ENCODE measurements at regions not wholly inside any gene's neighbourhood (a gene's known extent, or its start where the extent isn't known, plus 50 kb on each side); places are given as distances from the start of the nearest gene placed in this dataset.
A peak's percentile ranks its signal among the peaks of the same experiment; 100 is the strongest.

GRCh38 chr1:56223968-56224367 is 355.4 kb downstream of the PLPP3 start:
- intact Hi-C loops (cut with micrococcal nuclease): no loop called here
- no peak overlapping the region for H3K4me2 ChIP-seq (replicated peaks; ENCODE audit: extremely low read depth, low read length, poor library complexity, severe bottlenecking)
- no peak overlapping the region for H3K4me3 ChIP-seq (replicated peaks in 1 of 3; ENCODE audit: low read depth in 2 of 3, low read length in 3 of 3)
- Mint-ChIP-seq H3K9me3 (peaks cover 0 to 4% (median 0%) of the 10 kb centered on the region in 7 donors), H3K27me3 (ENCODE audit: low read depth in 3 of 3) (peaks cover 2 to 3% (median 3%) of the 10 kb centered on the region in 3 donors), H3K27ac (peak overlapping the region in 1 of 7 donors; percentile 15), H3K36me3 (no peaks in the 10 kb centered on the region), H3K4me3 (no peak overlapping the region), H3K4me1 (peaks cover 8% of the 10 kb centered on the region)
- H2AFZ ChIP-seq (ENCODE audit: insufficient read depth, low read depth, low read length, poor library complexity, severe bottlenecking): no peak overlapping the region
- no peaks in the 10 kb centered on the region for H3K79me2 ChIP-seq (ENCODE audit: insufficient read depth, low read length)
- no peaks in the 10 kb centered on the region for H3K36me3 ChIP-seq (replicated peaks in 1 of 2; ENCODE audit: control insufficient read depth in 1 of 2, insufficient read depth in 2 of 2, low read length in 2 of 2)
- H3K9ac ChIP-seq (ENCODE audit: insufficient read depth, low read length, poor library complexity, severe bottlenecking): no peak overlapping the region
- no peaks in the 10 kb centered on the region for H4K20me1 ChIP-seq (ENCODE audit: insufficient read depth, low read length)
- H3K4me1 ChIP-seq (ENCODE audit: control insufficient read depth in 1 of 2, insufficient read depth in 2 of 2, low read length in 2 of 2): no peaks in the 10 kb centered on the region
- H3K27ac ChIP-seq (ENCODE audit: low read depth in 1 of 2, low read length in 2 of 2): no peak overlapping the region
- TF ChIP-seq CTCF (IDR thresholded peaks at IDR 0.05): no peak
- H3K9me3 ChIP-seq (replicated peaks in 1 of 2; ENCODE audit: control insufficient read depth in 1 of 2, insufficient read depth in 1 of 2, low read length in 2 of 2): no peaks in the 10 kb centered on the region
- no peaks in the 10 kb centered on the region for H3K27me3 ChIP-seq (ENCODE audit: control insufficient read depth in 2 of 2, insufficient read depth in 2 of 2, low read length in 2 of 2)
- DNase-seq: no peak
- WGBS (ENCODE audit: insufficient coverage): 80% methylated on average over 1 of the region's 2 CpGs

GRCh38 chr1:56222914-56223540 is 356.3 kb downstream of the PLPP3 start:
- Mint-ChIP-seq H3K4me3 (no peak overlapping the region), H3K36me3 (no peaks in the 10 kb centered on the region), H3K27ac (peak overlapping the region in 1 of 7 donors; percentile 2)

More at GRCh38 chr1:56222914-56223540, 356.3 kb downstream of the PLPP3 start:
- H3K9me3 Mint-ChIP-seq: peaks cover 0 to 4% (median 0%) of the 10 kb centered on the region in 7 donors
- Histone ChIP-seq H2AFZ (ENCODE audit: insufficient read depth, low read depth, low read length, poor library complexity, severe bottlenecking) (no peak overlapping the region), H3K27ac (ENCODE audit: low read depth in 1 of 2, low read length in 2 of 2) (no peak overlapping the region), H3K36me3 (replicated peaks in 1 of 2; ENCODE audit: control insufficient read depth in 1 of 2, insufficient read depth in 2 of 2, low read length in 2 of 2) (no peaks in the 10 kb centered on the region), H3K4me2 (replicated peaks; ENCODE audit: extremely low read depth, low read length, poor library complexity, severe bottlenecking) (no peak overlapping the region), H3K9me3 (replicated peaks in 1 of 2; ENCODE audit: control insufficient read depth in 1 of 2, insufficient read depth in 1 of 2, low read length in 2 of 2) (no peaks in the 10 kb centered on the region), H4K20me1 (ENCODE audit: insufficient read depth, low read length) (no peaks in the 10 kb centered on the region), H3K79me2 (ENCODE audit: insufficient read depth, low read length) (no peaks in the 10 kb centered on the region), H3K27me3 (ENCODE audit: control insufficient read depth in 2 of 2, insufficient read depth in 2 of 2, low read length in 2 of 2) (no peaks in the 10 kb centered on the region), H3K9ac (ENCODE audit: insufficient read depth, low read length, poor library complexity, severe bottlenecking) (no peak overlapping the region), H3K4me1 (ENCODE audit: control insufficient read depth in 1 of 2, insufficient read depth in 2 of 2, low read length in 2 of 2) (no peaks in the 10 kb centered on the region), H3K4me3 (replicated peaks in 1 of 3; ENCODE audit: low read depth in 2 of 3, low read length in 3 of 3) (no peak overlapping the region)
- no peak for DNase-seq
- peaks cover 8% of the 10 kb centered on the region for H3K4me1 Mint-ChIP-seq
- intact Hi-C loops (cut with micrococcal nuclease): no loop called here
- TF ChIP-seq CTCF (IDR thresholded peaks at IDR 0.05): no peak
- H3K27me3 Mint-ChIP-seq (ENCODE audit: low read depth in 3 of 3): peaks cover 3% of the 10 kb centered on the region in 3 donors

All from CD14-positive monocyte (primary cell).